ENCODE measurements at regions not wholly inside any gene's neighbourhood (a gene's known extent, or its start where the extent isn't known, plus 50 kb on each side); places are given as distances from the start of the nearest gene placed in this dataset.

- H3K4me3 ChIP-seq = no peak overlapping the region
Measured at GRCh38 chr15:88741671-88742070, 61.6 kb upstream of the ACAN start.

GRCh38 chr15:88742161-88742560 is 61.1 kb upstream of the ACAN start:
- no peak overlapping the region for H3K27ac ChIP-seq
- H3K4me3 ChIP-seq = no peak overlapping the region

More at GRCh38 chr15:88741671-88742070, 61.6 kb upstream of the ACAN start:
- H3K27ac ChIP-seq = no peak overlapping the region

- no peak overlapping the region for H3K27ac ChIP-seq
- H3K4me3 ChIP-seq = no peak overlapping the region
Measured at GRCh38 chr15:88744548-88745020, 58.7 kb upstream of the ACAN start.

GRCh38 chr15:88745065-88745464 is 58.2 kb upstream of the ACAN start:
- no peak overlapping the region for H3K4me3 ChIP-seq
- H3K27ac ChIP-seq = no peak overlapping the region

DNA sequence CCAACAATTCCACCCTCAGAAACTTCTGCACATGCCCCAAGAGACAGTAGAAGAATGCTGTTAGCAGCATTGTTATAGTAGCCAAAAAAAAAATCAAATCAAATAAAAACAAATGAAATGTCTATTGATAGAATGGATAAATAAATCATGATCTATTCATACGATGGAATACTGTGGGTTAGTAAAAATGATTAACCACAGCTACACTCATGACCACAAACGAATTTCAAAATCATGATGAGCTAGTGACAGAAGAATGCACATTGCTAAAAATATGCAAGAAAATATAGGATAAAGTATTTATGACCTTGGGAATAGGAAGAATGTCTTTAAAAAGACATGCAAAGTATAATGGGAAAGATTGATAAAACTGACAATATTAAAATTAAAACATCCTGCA is 57.5 kb upstream of the ACAN start:
- no peak overlapping the region for H3K4me3 ChIP-seq
- H3K27ac ChIP-seq = no peak overlapping the region

DNA sequence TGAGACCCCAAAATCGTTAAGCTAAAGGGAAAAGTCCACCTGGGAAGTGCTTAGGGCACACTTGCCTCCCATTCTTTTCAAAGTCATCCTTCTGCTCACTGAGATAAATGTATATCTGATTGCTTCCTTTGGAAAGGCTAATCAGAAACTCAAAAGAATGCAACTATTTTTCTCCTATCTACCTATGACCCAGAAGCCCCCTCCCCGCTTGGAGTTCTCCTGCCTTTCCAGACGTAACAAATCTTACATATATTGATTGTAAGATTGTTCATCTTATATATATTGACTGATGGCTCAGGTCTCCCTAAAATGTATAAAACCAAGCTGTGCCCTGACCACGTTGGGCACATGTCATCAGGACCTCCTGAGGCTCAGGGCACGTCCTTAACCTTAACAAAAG is 56.8 kb upstream of the ACAN start:
- Histone ChIP-seq H3K4me3 (no peak overlapping the region), H3K27ac (peak overlapping the region in 1 of 21 experiments; percentile 61)

- Histone ChIP-seq H3K4me3 (no peak overlapping the region), H3K27ac (peak overlapping the region in 3 of 21 experiments; percentile 40 to 61 (median 41))
Measured at GRCh38 chr15:88747111-88747510, 56.1 kb upstream of the ACAN start.

GRCh38 chr15:88747631-88748030 is 55.6 kb upstream of the ACAN start:
- H3K27ac ChIP-seq = peak overlapping the region in 3 of 21 experiments; percentile 40 to 61 (median 41)

GRCh38 chr15:88748081-88748480 is 55.2 kb upstream of the ACAN start:
- no peak overlapping the region for H3K4me3 ChIP-seq
- peak overlapping the region in 1 of 21 experiments; percentile 41 for H3K27ac ChIP-seq

More at GRCh38 chr15:88747631-88748030, 55.6 kb upstream of the ACAN start:
- H3K4me3 ChIP-seq = no peak overlapping the region

- Histone ChIP-seq H3K27ac (no peak overlapping the region), H3K4me3 (no peak overlapping the region)
Measured at GRCh38 chr15:88748651-88749050, 54.6 kb upstream of the ACAN start.

- no peak overlapping the region for H3K4me3 ChIP-seq
Measured at GRCh38 chr15:88749699-88750098, 53.5 kb upstream of the ACAN start.

DNA sequence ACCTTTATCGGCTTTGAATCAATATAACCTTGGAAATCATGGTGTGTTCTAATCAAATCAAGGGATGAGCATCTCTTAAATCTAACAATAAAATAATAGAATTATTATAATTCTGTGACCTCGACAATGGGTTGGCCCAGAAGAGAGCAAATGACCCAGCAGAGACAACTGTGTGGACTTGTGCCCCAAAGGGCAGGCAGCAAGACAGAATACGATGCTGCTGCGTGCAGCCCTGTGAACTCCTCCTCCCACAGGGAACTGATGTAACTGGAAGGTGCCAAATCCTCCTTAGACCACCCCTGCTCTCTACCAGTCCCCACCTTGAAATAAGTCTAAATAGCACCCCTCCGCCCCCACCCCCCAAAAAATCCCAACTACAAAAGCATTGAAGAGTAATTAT is 50.7 kb upstream of the ACAN start:
- no peak overlapping the region for H3K4me3 ChIP-seq
- H3K27ac ChIP-seq = no peak overlapping the region

More at GRCh38 chr15:88749699-88750098, 53.5 kb upstream of the ACAN start:
- no peak overlapping the region for H3K27ac ChIP-seq

- H3K4me3 ChIP-seq = no peak overlapping the region
- H3K27ac ChIP-seq = no peak overlapping the region
Measured at GRCh38 chr15:88752951-88753350, 50.3 kb upstream of the ACAN start.
